SK-N-SH treated with all-trans-retinoic acid at 6 μM for 48 hours (cell line): ENCODE measurements at regions not wholly inside any gene's neighbourhood (a gene's known extent, or its start where the extent isn't known, plus 50 kb on each side); places are given as distances from the start of the nearest gene placed in this dataset.

Source experiments
- ATAC-seq: fragments of 200-7000 bp; cut with Tn5 transposase; 3 replicates; pipeline ENCODE4 v1.9.1; 2020; ENCODE audit warnings: mild to moderate bottlenecking, moderate library complexity
- ARNTL ChIP-seq: fragments of 450-650 bp; formaldehyde crosslinking; IDR thresholded peaks from 2 replicates; pipeline ENCODE4 v1.5.0; 2020; ENCODE audit warnings: low read depth, mild to moderate bottlenecking, moderate library complexity, borderline replicate concordance
- BACH2 ChIP-seq: fragments of 250-450 bp; sonication (Bioruptor Pico); IDR thresholded peaks from 2 replicates; pipeline ENCODE4 v1.9.0; 2021; ENCODE audit warnings: mild to moderate bottlenecking, borderline replicate concordance
- CREB5 ChIP-seq: fragments of 250-450 bp; sonication (Bioruptor Pico); IDR thresholded peaks from 2 replicates; pipeline ENCODE4 v1.5.1; 2020; ENCODE audit warnings: low read depth, mild to moderate bottlenecking, moderate library complexity
- CSDC2 ChIP-seq: fragments of 250-450 bp; sonication (Bioruptor Pico); IDR thresholded peaks from 2 replicates; pipeline ENCODE4 v1.5.0; 2020; ENCODE audit warnings: mild to moderate bottlenecking, moderate library complexity
- CSRNP3 ChIP-seq: fragments of 250-450 bp; sonication (Bioruptor Pico); IDR thresholded peaks from 2 replicates; pipeline ENCODE4 v1.5.1; 2021; ENCODE audit warnings: mild to moderate bottlenecking, moderate library complexity
- ESRRG ChIP-seq: fragments of 250-450 bp; sonication (Bioruptor Pico); IDR thresholded peaks from 2 replicates; pipeline ENCODE4 v1.6.1; 2021; ENCODE audit warnings: mild to moderate bottlenecking
- GLIS3 ChIP-seq: fragments of 250-450 bp; sonication (Bioruptor Pico); IDR thresholded peaks from 2 replicates; pipeline ENCODE4 v1.5.0; 2020; ENCODE audit warnings: mild to moderate bottlenecking, moderate library complexity
- ISL1 ChIP-seq: fragments of 250-450 bp; sonication (Bioruptor Pico); IDR thresholded peaks from 2 replicates; pipeline ENCODE4 v2.1.2; 2022; ENCODE audit warnings: mild to moderate bottlenecking, moderate library complexity
- OSR1 ChIP-seq: fragments of 250-450 bp; sonication (Bioruptor Pico); IDR thresholded peaks from 2 replicates; pipeline ENCODE4 v1.8.0; 2022; ENCODE audit warnings: moderate library complexity, mild to moderate bottlenecking, inconsistent platforms
- PATZ1 ChIP-seq: fragments of 250-450 bp; sonication (Bioruptor Pico); IDR thresholded peaks from 2 replicates; pipeline ENCODE4 v1.8.0; 2020; ENCODE audit warnings: mild to moderate bottlenecking, moderate library complexity, borderline replicate concordance
- POU6F1 ChIP-seq: fragments of 250-450 bp; sonication (Bioruptor Pico); IDR thresholded peaks from 2 replicates; pipeline ENCODE4 v1.8.0; 2021; ENCODE audit warnings: low read depth, mild to moderate bottlenecking, moderate library complexity, borderline replicate concordance
- PPARA ChIP-seq: fragments of 250-450 bp; sonication (Bioruptor Pico); IDR thresholded peaks from 2 replicates; pipeline ENCODE4 v1.5.0; 2020; ENCODE audit warnings: mild to moderate bottlenecking, borderline replicate concordance
- RARB ChIP-seq: fragments of 250-450 bp; sonication (Bioruptor Pico); IDR thresholded peaks from 2 replicates; pipeline ENCODE4 v1.8.0; 2021; ENCODE audit warnings: mild to moderate bottlenecking, moderate library complexity
- SNAI2 ChIP-seq: fragments of 250-450 bp; sonication (Bioruptor Pico); IDR thresholded peaks from 2 replicates; pipeline ENCODE4 v1.5.0; 2020; ENCODE audit warnings: mild to moderate bottlenecking, moderate library complexity
- TCF4 ChIP-seq: fragments of 250-450 bp; sonication (Bioruptor Pico); IDR thresholded peaks from 2 replicates; pipeline ENCODE4 v1.8.0; 2021; ENCODE audit warnings: mild to moderate bottlenecking, moderate library complexity, borderline replicate concordance
- TOX ChIP-seq: fragments of 250-450 bp; sonication (Bioruptor Pico); IDR thresholded peaks from 2 replicates; pipeline ENCODE4 v1.8.0; 2021; ENCODE audit warnings: mild to moderate bottlenecking, moderate library complexity, borderline replicate concordance
- TSHZ2 ChIP-seq: fragments of 250-450 bp; sonication (Bioruptor Pico); IDR thresholded peaks from 2 replicates; pipeline ENCODE4 v1.5.0; 2020; ENCODE audit warnings: mild to moderate bottlenecking, moderate library complexity
- ZC3H10 ChIP-seq: fragments of 250-450 bp; sonication (Bioruptor Pico); IDR thresholded peaks from 2 replicates; pipeline ENCODE4 v1.5.1; 2021; ENCODE audit warnings: mild to moderate bottlenecking, moderate library complexity
- ZFP3 ChIP-seq: fragments of 250-450 bp; sonication (Bioruptor Pico); IDR thresholded peaks from 2 replicates; pipeline ENCODE4 v1.5.0; 2020; ENCODE audit warnings: mild to moderate bottlenecking, moderate library complexity
- ZFP30 ChIP-seq: fragments of 450-650 bp; formaldehyde crosslinking; IDR thresholded peaks from 2 replicates; pipeline ENCODE4 v1.5.0; 2022; ENCODE audit warnings: mild to moderate bottlenecking, moderate library complexity
- ZNF565 ChIP-seq: fragments of 450-650 bp; formaldehyde crosslinking; conservative IDR thresholded peaks from 2 replicates; pipeline ENCODE4 v1.5.0; 2020; ENCODE audit warnings: low read depth, mild to moderate bottlenecking, moderate library complexity
- ZNF70 ChIP-seq: fragments of 450-650 bp; formaldehyde crosslinking; IDR thresholded peaks from 2 replicates; pipeline ENCODE4 v1.5.0; 2020; ENCODE audit warnings: mild to moderate bottlenecking, moderate library complexity
- ZNF8 ChIP-seq: fragments of 450-650 bp; formaldehyde crosslinking; IDR thresholded peaks from 2 replicates; pipeline ENCODE4 v1.5.0; 2020; ENCODE audit warnings: mild to moderate bottlenecking, moderate library complexity

GRCh38 chr21:28066596-28067387, 925.9 kb downstream of the LTN1 start:
- no peak for TF ChIP-seq ZNF70 (CRISPR knock-in tag)
- no peak for TF ChIP-seq ISL1 (CRISPR knock-in tag)
- TF ChIP-seq CREB5 (CRISPR knock-in tag) = no peak
- no peak for TF ChIP-seq PATZ1
- no peak for TF ChIP-seq ZFP3 (CRISPR knock-in tag)
- TF ChIP-seq TSHZ2 (CRISPR knock-in tag) = no peak
- TF ChIP-seq CSDC2 (CRISPR knock-in tag) = no peak
- TF ChIP-seq BACH2 = no peak
- TF ChIP-seq ZC3H10 (CRISPR knock-in tag) = no peak
- no peak for TF ChIP-seq TOX (CRISPR knock-in tag)
- TF ChIP-seq TCF4 = no peak
- TF ChIP-seq POU6F1 = no peak
- no peak for TF ChIP-seq SNAI2 (CRISPR knock-in tag)
- TF ChIP-seq ARNTL = no peak
- TF ChIP-seq GLIS3 (CRISPR knock-in tag) = no peak
- TF ChIP-seq ZFP30 (CRISPR knock-in tag) = no peak
- TF ChIP-seq OSR1 = no peak
- TF ChIP-seq PPARA = no peak
- no peak for ATAC-seq

- ATAC-seq = no peak
- TF ChIP-seq ZNF565 (CRISPR knock-in tag) (no peak), RARB (CRISPR knock-in tag) (no peak), ARNTL (no peak), CSRNP3 (no peak), GLIS3 (CRISPR knock-in tag) (no peak), TSHZ2 (CRISPR knock-in tag) (no peak), TOX (CRISPR knock-in tag) (no peak), SNAI2 (CRISPR knock-in tag) (no peak), BACH2 (no peak), PPARA (no peak), ZFP3 (CRISPR knock-in tag) (no peak), CSDC2 (CRISPR knock-in tag) (no peak), POU6F1 (no peak), PATZ1 (no peak), ISL1 (CRISPR knock-in tag) (no peak), ZNF8 (CRISPR knock-in tag) (no peak), ESRRG (CRISPR knock-in tag) (no peak), OSR1 (no peak)
Observed at GRCh38 chr21:28066076-28066475, 926.6 kb downstream of the LTN1 start.
